Motor neuron (in vitro differentiated cells): ENCODE measurements at regions not wholly inside any gene's neighbourhood (a gene's known extent, or its start where the extent isn't known, plus 50 kb on each side); places are given as distances from the start of the nearest gene placed in this dataset.
A peak's percentile ranks its signal among the peaks of the same experiment; 100 is the strongest.

Experiments used
- ATAC-seq, 8 experiments: fragments of 200-7000 bp; cut with Tn5 transposase; replicated peaks in 6 of 8; 2 replicates each; pipeline ENCODE4 v1.8.0; 2021; ENCODE audit warnings: mild to moderate bottlenecking in 8 of 8, moderate library complexity in 8 of 8
- H3K27ac ChIP-seq, 2 donors: fragments of 250-450 bp; sonication (Bioruptor Pico); 2 replicates each; pipeline ENCODE4 v1.9.0; 2021; ENCODE audit warnings: antibody characterized with exemption in 2 of 2, mild to moderate bottlenecking in 2 of 2, moderate library complexity in 1 of 2
- H3K4me1 ChIP-seq, 2 donors: fragments of 250-450 bp; sonication (Bioruptor Pico); replicated peaks in 1 of 2; 2 replicates each; pipeline ENCODE4 v1.6.1; 2021; ENCODE audit warnings: antibody characterized with exemption in 2 of 2, mild to moderate bottlenecking in 2 of 2, moderate library complexity in 1 of 2
- H3K4me3 ChIP-seq, 5 donors: fragments of 250-450 bp; sonication (Bioruptor Pico); 2 replicates each; pipeline ENCODE4 v1.9.0; 2021; ENCODE audit warnings: antibody characterized with exemption in 5 of 5, mild to moderate bottlenecking in 5 of 5, moderate library complexity in 4 of 5
- WGBS, 10 experiments: fragments of 450-650 bp; shearing (Covaris generic); methylation state at CpG; one replicate each; pipeline ENCODE4 v1.0.0; 2022; 5-methylcytosine and 5-hydroxymethylcytosine counted together
- in situ Hi-C, 9 experiments: fragments of 400-800 bp; cut with MboI; loops; one replicate each; pipeline ENCODE4 v1.15.0; 2021; ENCODE audit warnings: low sequenced_read_pairs in 9 of 9, low pct_unique_long_range_greater_than_20kb in 2 of 9; ENCODE audit not compliant: unreplicated experiment in 9 of 9

DNA sequence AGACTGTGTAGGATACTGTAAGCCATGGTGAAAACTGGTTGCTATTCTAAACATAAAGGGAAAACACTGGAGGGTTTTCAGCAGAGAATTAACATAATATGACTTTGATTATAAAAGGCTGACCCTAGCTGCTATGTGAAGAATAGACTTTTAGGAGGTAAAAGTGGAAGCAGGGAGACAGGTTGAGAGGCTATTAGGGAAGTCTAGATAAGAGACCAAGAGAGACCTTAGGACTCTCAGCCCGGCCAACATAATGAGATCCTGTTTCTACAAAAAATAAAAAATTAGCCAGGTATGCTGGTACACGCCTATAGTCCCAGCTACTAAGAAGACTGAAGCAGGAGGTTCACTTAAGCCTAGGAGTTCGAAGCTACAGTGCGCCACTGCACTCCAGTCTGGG lies 393.2 kb upstream of the PMFBP1 start:
- in situ Hi-C loops = no loop called here
- 74 to 100% (median 93%) methylated on average over 1 to 4 of the region's 4 CpGs; no CpG with 5 or more reads in 3 of the 10 experiments for WGBS, 10 experiments
- no peak for ATAC-seq

GRCh38 chr16:72560617-72561016 lies 388.7 kb upstream of the PMFBP1 start:
- 20 to 75% (median 44%) methylated on average over 1 to 2 of the region's 2 CpGs; no CpG with 5 or more reads in 2 of the 10 experiments for WGBS, 10 experiments
- in situ Hi-C loops = no loop called here
- H3K4me3 ChIP-seq = no peak overlapping the region
- peaks cover 0 to 7% of the 10 kb centered on the region in 2 donors for H3K4me1 ChIP-seq
- no peak overlapping the region for H3K27ac ChIP-seq
- peak in 5 of 8 experiments; percentile 65 to 86 (median 71) for ATAC-seq

More for the DNA sequence above, 393.2 kb upstream of the PMFBP1 start:
- H3K27ac ChIP-seq = no peak overlapping the region
- H3K4me3 ChIP-seq = no peak overlapping the region
- H3K4me1 ChIP-seq = peaks cover 0 to 7% of the 10 kb centered on the region in 2 donors

- Histone ChIP-seq H3K4me3 (no peak overlapping the region), H3K27ac (no peak overlapping the region), H3K4me1 (peaks cover 0 to 7% of the 10 kb centered on the region in 2 donors)
- no peak for ATAC-seq
- 80 to 100% (median 100%) methylated on average over 1 to 3 of the region's 5 CpGs; no CpG with 5 or more reads in 1 of the 10 experiments for WGBS, 10 experiments
- in situ Hi-C loops = no loop called here
Measured at GRCh38 chr16:72558501-72558900, 386.5 kb upstream of the PMFBP1 start.

GRCh38 chr16:72554935-72555334 lies 383.0 kb upstream of the PMFBP1 start:
- 67 to 100% (median 100%) methylated on average over 1 to 3 of the region's 6 CpGs; no CpG with 5 or more reads in 5 of the 10 experiments for WGBS, 10 experiments
- no peak for ATAC-seq
- Histone ChIP-seq H3K4me3 (no peak overlapping the region), H3K27ac (no peak overlapping the region), H3K4me1 (no peaks in the 10 kb centered on the region)
- in situ Hi-C loops = no loop called here

DNA sequence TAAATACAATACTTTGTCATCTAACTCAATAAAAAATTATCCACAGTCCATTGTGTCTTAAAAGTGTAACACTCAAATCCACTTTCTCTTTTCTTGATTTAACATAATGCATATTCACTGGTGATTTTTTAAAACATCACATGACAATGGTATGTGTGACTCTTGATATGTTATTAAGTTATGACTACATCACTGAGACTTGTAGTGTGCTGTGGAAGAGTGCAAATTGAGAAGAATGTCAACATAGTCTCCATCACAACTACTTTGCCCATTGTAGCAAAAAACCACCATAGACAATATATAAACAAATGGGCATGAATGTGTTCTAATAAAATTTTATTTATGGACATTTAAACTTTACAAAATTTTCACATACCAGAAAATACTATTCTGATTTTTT lies 380.7 kb upstream of the PMFBP1 start:
- peak in 2 of 8 experiments; percentile 73 to 87 for ATAC-seq
- no peak overlapping the region for H3K4me3 ChIP-seq
- in situ Hi-C loops = no loop called here

GRCh38 chr16:72551649-72552048 lies 379.7 kb upstream of the PMFBP1 start:
- no peak overlapping the region for H3K4me3 ChIP-seq
- ATAC-seq = no peak
- 59 to 100% (median 90%) methylated on average over 1 of the region's 1 CpG; no CpG with 5 or more reads in 1 of the 10 experiments for WGBS, 10 experiments
- no peak overlapping the region for H3K27ac ChIP-seq
- in situ Hi-C loops = no loop called here
- no peaks in the 10 kb centered on the region for H3K4me1 ChIP-seq

More for the DNA sequence above, 380.7 kb upstream of the PMFBP1 start:
- Histone ChIP-seq H3K27ac (no peak overlapping the region), H3K4me1 (no peaks in the 10 kb centered on the region)

GRCh38 chr16:72549878-72550277 lies 377.9 kb upstream of the PMFBP1 start:
- WGBS, 10 experiments = 62 to 100% (median 80%) methylated on average over 1 to 2 of the region's 2 CpGs; no CpG with 5 or more reads in 1 of the 10 experiments
- H3K4me3 ChIP-seq = no peak overlapping the region
- H3K27ac ChIP-seq = no peak overlapping the region
- in situ Hi-C loops = no loop called here
- ATAC-seq = no peak
- H3K4me1 ChIP-seq = no peaks in the 10 kb centered on the region

- 83 to 100% (median 94%) methylated on average over 2 of the region's 2 CpGs; no CpG with 5 or more reads in 1 of the 10 experiments for WGBS, 10 experiments
- ATAC-seq = peak in 1 of 8 experiments; percentile 65
- in situ Hi-C loops = no loop called here
- Histone ChIP-seq H3K4me1 (no peaks in the 10 kb centered on the region), H3K4me3 (no peak overlapping the region), H3K27ac (no peak overlapping the region)
Measured at GRCh38 chr16:72542102-72542501, 370.1 kb upstream of the PMFBP1 start.

- H3K4me3 ChIP-seq = no peak overlapping the region
- in situ Hi-C loops = no loop called here
- H3K4me1 ChIP-seq = no peaks in the 10 kb centered on the region
- no peak overlapping the region for H3K27ac ChIP-seq
- ATAC-seq = no peak
Measured at GRCh38 chr16:72537664-72538063, 365.7 kb upstream of the PMFBP1 start.

GRCh38 chr16:72536723-72537435 lies 364.9 kb upstream of the PMFBP1 start:
- in situ Hi-C loops = no loop called here

DNA sequence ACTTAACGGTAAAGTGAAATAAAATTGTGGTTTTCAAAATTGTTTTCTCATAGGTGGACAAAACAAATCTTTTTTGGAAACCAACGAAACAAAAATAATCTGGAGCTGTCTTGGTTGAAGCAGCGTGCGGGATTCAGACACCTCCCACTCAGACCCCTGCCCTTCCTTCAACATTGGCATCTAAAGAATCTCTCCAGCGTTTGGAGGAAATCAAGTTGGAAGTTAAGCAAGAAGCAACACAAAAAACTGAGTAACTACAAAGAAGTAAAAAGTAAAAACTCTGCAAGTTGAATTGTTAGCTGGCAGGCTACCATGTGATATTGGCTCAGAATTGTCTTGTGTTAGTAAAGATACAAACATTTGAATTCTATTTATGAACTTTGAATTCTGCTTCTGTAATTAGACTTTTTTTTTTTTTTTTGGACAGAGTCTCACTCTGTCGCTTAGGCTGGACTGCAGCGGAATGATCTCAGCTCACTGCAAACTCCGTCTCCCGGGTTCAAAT lies 361.0 kb upstream of the PMFBP1 start:
- in situ Hi-C loops = no loop called here
- Histone ChIP-seq H3K4me1 (no peaks in the 10 kb centered on the region), H3K27ac (no peak overlapping the region), H3K4me3 (no peak overlapping the region)
- 36 to 100% (median 90%) methylated on average over 1 to 9 of the region's 9 CpGs for WGBS, 10 experiments
- no peak for ATAC-seq

More at GRCh38 chr16:72536723-72537435, 364.9 kb upstream of the PMFBP1 start:
- ATAC-seq = peak in 1 of 8 experiments; percentile 29
- Histone ChIP-seq H3K4me1 (no peaks in the 10 kb centered on the region), H3K27ac (no peak overlapping the region), H3K4me3 (no peak overlapping the region)
- WGBS, 10 experiments = 60 to 100% (median 100%) methylated on average over 1 to 2 of the region's 2 CpGs; no CpG with 5 or more reads in 2 of the 10 experiments

- H3K4me1 ChIP-seq = no peaks in the 10 kb centered on the region
- in situ Hi-C loops = no loop called here
- peak in 1 of 8 experiments; percentile 96 for ATAC-seq
- H3K4me3 ChIP-seq = no peak overlapping the region
- 20 to 100% (median 94%) methylated on average over 1 to 2 of the region's 2 CpGs; no CpG with 5 or more reads in 3 of the 10 experiments for WGBS, 10 experiments
- H3K27ac ChIP-seq = no peak overlapping the region
Measured at GRCh38 chr16:72530434-72530833, 358.5 kb upstream of the PMFBP1 start.

DNA sequence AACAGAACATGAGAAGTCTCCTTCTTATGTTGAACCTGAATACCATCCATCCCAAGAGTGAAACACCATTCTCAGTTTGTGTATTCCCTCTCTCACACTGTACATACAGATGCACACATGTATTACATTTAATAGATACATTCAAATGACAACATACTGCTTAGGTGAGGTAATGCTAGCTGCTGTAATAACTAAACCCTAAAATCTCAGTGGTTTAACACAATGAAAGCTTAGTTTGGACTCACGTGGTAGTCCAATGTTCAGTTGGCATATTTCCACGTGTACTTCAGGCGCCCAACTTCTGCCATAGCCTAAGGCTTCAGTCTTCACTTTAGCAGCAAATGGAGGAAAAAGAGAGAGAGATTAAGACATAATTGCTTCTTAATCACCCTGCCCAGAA lies 351.1 kb upstream of the PMFBP1 start:
- in situ Hi-C loops = loop anchor here in 1 of 9 experiments (25.0 kb wide), 1 partner anchor 514 kb away; the partner anchor contains the start of gene ZFHX3
- 64 to 100% (median 90%) methylated on average over 2 to 3 of the region's 3 CpGs; no CpG with 5 or more reads in 4 of the 10 experiments for WGBS, 10 experiments

More for the DNA sequence above, 351.1 kb upstream of the PMFBP1 start:
- Histone ChIP-seq H3K4me1 (no peaks in the 10 kb centered on the region), H3K27ac (no peak overlapping the region), H3K4me3 (no peak overlapping the region)
- no peak for ATAC-seq
